Activated naive CD4-positive, alpha-beta T cell (primary cell): ENCODE measurements at regions not wholly inside any gene's neighbourhood (a gene's known extent, or its start where the extent isn't known, plus 50 kb on each side); places are given as distances from the start of the nearest gene placed in this dataset.

Source experiments
- DNase-seq, 4 experiments: peaks; one replicate each; lab custom pipeline; 2025; lab: John Stamatoyannopoulos, UW

DNA sequence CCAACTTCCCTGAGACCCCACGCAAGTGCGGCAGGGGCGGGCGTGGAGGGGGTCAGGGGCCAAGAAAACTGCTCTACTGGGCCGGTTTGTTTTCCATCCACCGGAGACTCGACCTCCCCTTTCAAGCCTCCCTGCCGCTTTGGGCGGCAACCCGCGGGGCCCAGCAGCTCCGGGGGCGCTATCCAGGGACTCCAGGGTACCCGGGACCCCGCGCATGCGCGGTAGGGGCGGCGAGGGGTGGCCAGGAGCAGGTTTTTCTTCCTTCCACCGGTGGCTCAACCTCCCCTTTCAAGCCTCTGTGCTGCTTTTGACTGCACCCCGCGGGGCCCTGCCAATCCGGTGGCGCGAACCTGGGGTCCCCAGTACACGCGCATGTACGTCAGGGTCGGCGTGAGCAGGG lies 323.5 kb downstream of the ALG10 start:
- DNase-seq, result no peak

- no peak for DNase-seq
Observed at GRCh38 chr12:34346372-34347034, 324.2 kb downstream of the ALG10 start.

DNA sequence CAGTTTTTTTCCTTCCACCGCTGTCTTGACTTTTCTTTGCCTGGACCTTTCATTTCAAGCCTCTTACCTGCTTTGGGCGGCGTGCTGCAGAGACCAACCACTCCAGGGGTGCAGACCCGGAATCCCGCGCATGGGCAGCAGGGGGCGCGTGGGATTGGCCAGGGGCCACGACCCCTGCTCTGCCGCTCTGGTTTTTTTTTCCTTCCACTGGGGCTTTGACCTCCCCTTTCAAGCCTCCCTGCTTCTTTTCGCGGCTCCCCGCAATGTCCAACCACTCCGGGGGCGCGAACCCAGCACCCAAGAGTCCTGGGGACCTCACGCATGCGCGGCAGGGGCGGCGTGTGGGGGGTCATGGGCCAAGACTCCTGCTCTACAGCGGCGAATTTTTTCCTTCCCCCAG lies 325.1 kb downstream of the ALG10 start:
- DNase-seq, result no peak

DNA sequence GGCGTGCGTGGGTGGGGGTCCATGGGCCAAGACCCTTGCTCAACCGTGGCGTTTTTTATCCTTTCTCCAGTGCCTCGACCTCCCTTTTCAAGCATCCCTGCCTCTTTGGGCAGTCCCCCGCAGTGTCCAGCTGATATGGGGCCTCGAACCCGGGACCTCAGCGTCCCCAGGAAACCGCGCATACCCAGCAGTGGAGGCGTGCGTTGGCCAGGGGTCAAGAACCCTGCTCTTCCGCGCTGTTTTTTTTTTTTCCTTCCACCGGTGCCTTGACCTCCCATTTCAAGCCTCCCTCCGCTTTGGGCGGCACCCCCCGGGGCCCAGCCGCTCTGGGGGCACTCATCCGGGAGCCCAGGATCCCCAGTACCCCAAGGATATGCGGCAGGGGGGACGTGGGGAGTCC lies 325.8 kb downstream of the ALG10 start:
- DNase-seq, result no peak

DNA sequence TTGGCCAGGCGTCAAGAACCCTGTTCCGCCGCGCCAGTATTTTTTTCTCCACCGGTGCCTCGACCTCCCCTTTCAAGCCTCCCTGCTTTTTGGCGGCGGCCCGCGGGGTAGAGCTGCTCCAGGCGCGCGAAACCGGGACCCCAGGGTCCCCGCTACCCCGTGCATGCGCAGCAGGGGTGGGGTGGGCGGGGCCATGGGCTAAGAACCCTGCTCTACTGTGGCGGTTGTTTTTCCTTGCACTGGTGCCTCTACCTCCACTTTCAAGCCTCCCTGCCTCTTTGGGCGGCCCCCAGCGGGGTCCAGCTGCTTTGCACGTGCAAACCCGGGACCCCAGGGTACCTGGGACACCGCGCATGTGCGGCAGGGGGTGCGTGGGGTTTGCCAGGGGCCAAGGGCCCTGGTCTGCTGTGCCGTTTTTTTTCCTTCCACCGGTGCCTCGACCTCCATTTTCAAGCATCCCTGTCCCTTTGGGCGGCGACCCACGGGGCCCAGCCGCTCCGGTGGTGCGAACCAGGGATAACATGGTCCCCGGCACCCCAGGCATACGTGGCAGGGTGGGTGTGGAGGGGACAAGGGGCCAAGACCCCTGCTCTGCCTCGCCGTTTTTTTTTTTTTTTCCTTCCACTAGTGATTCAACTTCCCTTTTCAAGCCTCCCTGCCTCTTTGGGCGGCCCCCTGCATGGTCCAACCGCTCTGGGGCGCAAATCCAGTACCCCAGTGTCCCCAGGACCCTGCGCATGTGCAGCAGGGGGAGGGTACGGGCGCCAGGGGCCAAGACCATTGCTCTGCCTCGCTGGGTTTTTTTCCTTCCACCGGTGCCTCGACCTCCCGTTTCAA lies 326.8 kb downstream of the ALG10 start:
- DNase-seq, result no peak

DNA sequence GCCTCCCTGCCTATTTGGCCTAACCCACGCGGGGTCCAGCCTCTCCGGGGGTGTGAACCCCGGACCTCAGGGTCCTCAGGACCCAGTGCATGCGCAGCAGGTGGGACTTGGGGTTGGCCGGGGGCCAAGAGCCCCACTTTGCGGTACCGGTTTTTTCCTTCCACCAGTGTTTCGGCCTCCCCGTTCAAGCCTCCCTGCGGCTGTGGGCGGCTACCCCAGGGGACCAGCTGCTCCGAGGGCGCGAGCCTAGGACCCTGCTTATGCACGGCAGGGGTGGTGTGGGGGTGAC lies 327.3 kb downstream of the ALG10 start:
- DNase-seq, result no peak

GRCh38 chr12:34350092-34351041 lies 328.1 kb downstream of the ALG10 start:
- DNase-seq, result no peak

- no peak for DNase-seq
Observed at GRCh38 chr12:34352098-34352497, 329.8 kb downstream of the ALG10 start.

DNA sequence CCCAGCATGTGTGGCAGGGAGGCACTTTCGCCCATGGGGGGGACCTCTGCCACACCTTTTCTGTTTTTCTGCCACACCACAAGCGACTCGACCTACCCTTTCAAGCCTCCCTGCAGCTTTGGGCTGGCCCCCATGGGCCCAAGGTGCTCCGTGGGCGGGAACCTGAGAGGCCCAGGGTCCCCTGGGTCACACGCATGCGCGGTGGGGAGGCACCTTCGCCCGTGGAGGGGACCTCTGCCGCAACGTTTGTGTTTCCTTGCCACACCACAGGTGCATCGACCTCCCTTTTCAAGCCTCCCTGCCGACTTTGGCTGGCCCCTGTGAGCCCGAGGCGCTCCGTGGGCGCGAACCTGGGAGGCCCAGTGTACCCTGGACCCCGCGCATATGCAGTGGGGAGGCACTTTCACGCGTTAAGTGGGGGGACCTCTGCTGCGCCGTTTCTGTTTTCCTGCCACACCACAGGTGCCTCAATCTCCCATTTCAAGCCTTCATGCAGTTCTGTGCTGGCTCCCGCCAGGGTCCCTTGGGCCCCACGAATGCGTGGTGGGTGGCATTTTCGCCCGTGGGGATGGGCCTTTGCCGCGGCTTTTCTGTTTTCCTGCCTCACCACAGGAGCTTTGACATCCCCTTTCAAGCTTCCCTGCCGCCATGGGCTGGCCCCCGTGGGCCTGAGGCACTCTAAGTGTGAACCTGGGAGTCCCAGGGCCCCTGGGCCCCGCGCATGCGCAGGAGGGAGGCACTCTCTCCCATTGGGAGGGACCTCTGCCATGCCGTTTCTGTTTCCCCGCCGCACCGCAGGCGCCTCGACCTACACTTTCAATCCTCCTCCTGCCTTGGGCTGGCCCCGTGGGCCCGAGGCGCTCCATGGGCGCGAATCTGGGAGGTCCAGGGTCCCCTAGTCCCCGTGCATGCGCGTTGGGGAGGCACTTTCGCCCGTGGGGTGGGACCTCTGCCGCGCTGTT lies 332.2 kb downstream of the ALG10 start:
- DNase-seq, result no peak

DNA sequence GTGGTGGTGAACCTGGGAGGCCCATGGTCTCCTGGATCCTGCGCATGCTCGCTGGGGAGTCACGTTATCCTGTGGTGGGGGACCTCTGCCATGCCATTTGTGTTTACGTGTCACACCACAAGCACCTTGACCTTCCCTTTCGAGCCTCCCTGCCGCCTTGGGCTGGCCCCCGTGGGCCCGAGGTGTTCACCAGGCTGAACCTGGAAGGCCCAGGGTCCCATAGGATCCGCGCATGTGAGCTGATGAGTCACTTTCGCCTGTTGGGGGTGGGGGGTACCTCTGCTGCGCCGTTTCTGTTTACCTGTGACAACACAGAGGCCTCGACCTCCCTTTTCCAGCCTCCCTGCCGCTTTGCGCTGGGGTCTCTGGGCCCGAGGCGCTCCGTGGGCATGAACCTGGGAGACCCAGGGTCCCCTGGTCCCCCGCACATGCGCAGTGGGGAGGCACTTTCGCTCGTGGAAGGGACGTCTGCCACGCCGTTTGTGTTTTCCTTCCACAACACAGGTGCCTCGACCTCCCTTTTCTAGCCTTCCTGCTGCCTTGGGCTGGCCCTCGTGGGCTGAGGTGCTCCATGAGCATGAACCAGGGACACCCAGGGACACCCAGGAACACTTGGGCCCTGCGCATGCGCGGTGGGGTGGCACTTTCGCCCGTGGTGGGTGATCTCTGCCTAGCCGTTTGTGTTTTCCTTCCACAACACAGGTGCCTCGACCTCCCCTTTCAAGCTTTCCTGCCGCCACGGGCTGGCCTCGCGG lies 334.1 kb downstream of the ALG10 start:
- no peak for DNase-seq

GRCh38 chr12:34357791-34358190 lies 335.5 kb downstream of the ALG10 start:
- no peak for DNase-seq

- no peak for DNase-seq
Observed at GRCh38 chr12:34358198-34358597, 335.9 kb downstream of the ALG10 start.

DNA sequence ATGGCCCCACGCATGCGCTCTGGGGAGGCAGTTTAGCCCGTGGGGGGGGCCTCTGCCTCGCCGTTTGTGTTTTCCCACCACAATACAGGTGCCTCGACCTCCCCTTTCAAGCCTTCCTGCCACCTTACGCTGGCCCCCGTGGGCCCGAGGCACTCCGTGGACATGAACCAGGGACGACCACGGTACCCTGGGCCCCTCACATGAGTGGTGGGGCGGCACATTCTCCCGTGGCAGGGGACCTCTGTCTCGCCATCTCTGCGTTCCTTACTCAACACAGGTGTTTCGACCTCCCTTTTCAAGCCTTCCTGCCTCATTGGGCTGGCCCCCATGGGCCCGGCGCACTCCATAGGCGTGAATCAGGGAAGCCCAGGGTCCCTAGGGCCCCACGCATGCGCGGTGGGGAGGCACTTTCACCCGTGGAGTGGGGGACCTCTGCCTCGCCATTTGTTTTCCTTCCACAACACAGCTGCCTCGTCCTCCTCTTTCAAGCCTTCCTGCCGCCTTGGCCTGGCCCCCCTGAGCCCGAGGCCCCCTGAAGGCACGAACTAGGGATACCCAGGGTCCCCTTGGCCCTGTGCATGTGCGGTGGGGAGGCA lies 339.5 kb downstream of the ALG10 start:
- DNase-seq, result no peak

GRCh38 chr12:34363050-34363673 lies 340.9 kb downstream of the ALG10 start:
- DNase-seq, result no peak

DNA sequence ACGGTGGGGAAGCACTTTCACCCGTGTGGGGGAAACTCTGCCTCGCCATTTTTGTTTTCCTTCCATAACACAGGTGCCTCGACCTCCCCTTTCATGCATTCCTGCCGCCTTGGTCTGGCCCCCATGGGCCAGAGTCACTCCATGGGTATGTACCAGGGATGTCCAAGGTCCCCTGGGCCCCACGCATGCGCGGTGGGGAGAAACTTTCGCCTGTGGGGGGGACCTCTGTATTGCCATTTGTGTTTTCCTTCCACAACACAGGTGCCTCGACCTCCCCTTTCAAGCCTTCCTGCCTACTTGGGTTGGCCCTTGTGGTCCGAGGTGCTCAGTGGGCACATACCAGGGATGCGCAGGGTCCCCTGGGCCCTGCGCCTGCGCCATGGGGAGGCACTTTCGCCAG lies 345.8 kb downstream of the ALG10 start:
- DNase-seq, result no peak

DNA sequence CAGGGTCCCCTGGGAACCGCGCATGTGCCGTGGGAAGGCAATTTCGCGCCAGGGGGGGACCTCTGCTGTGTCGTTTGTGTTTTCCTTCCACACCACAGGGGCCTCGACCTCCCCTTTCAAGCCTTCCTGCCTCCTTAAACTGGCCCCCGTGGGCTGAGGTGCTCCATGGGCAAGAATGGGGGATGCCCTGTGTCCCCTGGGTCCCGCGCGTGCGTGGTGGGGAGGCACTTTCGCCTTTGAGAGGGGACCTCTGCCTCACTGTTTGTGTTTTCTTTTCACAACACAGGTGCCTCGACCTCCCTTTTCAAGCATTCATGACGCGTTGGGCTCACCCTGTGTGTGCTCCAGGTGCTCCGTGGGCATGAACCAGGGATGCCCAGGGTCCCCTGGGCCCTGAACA lies 348.8 kb downstream of the ALG10 start:
- DNase-seq, result no peak

DNA sequence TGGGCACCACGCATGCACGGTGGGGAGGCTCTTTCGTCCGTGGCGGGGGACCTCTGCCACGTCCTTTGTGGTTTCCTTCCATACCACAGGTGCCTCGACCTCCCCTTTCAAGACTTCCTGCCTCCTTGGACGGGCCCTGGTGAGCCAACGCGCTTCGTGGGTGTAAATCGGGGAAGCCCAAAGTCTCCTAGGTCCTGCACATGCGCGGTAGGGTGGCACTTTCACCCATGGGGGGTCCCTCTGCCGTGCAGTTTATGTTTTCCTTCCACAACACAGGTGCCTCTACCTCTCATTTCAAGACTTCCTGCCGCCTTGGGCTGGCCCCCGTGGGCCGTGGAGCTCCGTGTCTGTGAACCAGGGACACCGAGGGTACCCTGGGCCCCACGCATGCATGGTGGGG lies 349.7 kb downstream of the ALG10 start:
- no peak for DNase-seq

GRCh38 chr12:34373926-34374325 lies 351.6 kb downstream of the ALG10 start:
- no peak for DNase-seq

DNA sequence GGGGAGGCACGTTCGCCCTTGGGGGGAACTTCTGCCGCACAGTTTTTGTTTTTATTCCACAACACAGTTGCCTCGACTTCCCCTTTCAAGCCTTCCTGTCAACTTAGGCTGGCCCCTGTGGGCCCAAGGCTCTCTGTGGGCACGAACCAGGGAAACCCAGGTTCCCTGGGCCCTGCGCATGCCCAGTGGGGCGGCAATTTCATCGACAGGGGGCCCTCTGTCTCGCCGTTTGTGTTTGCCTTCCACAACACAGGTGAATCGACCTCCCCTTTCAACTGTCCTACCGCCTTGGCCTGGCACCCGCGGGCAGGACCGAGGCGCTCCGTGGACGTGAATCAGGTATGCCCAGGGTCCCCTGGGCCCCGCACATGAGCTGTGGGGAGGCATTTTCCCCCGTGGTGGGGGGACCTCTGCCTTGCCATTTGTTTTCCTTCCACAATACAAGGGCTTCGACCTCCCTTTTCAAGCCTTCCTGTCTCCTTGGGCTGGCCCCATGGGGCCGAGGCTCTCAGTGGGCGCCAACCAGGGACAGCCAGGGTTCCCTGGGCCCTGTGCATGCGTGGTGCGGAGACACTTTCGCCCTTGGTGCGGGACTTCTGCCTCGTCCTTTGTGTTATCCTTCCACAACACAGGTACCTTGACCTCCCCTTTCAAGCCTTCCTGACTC lies 354.0 kb downstream of the ALG10 start:
- no peak for DNase-seq
